Suprapubic skin (tissue), 4 donors: ENCODE measurements at regions not wholly inside any gene's neighbourhood (a gene's known extent, or its start where the extent isn't known, plus 50 kb on each side); places are given as distances from the start of the nearest gene placed in this dataset.

Source experiments
- DNase-seq, 2 donors: peaks; one replicate each; pipeline ENCODE4 v3.0.0-alpha.2; 2019; ENCODE audit warnings: low spot score in 2 of 2
- H3K27ac ChIP-seq: fragments of 200-600 bp; sonication (generic); one replicate; pipeline ENCODE4 v1.5.1; 2019
- H3K27me3 ChIP-seq: fragments of 200-600 bp; sonication (generic); one replicate; pipeline ENCODE4 v1.5.1; 2019
- H3K36me3 ChIP-seq: fragments of 200-600 bp; sonication (generic); one replicate; pipeline ENCODE4 v1.5.1; 2019
- H3K4me1 ChIP-seq: fragments of 200-600 bp; sonication (generic); one replicate; pipeline ENCODE4 v1.5.1; 2019
- H3K4me3 ChIP-seq: fragments of 200-600 bp; sonication (generic); one replicate; pipeline ENCODE4 v1.5.1; 2019; ENCODE audit warnings: mild to moderate bottlenecking
- H3K9me3 ChIP-seq: fragments of 200-600 bp; sonication (generic); one replicate; pipeline ENCODE4 v1.5.1; 2019
- CTCF ChIP-seq, 2 donors: fragments of 200-600 bp in 1 of 2; fragments of 450-650 bp in 1 of 2; sonication (generic) in 1 of 2; IDR thresholded peaks; one replicate each; pipeline ENCODE4 v1.5.1; 2016 to 2019; ENCODE audit warnings: antibody characterized with exemption in 2 of 2, mild to moderate bottlenecking in 1 of 2, moderate library complexity in 1 of 2
- EP300 ChIP-seq: sonication (generic); formaldehyde crosslinking; IDR thresholded peaks from one replicate; pipeline ENCODE4 v1.6.1; 2017; ENCODE audit warnings: antibody characterized with exemption
- POLR2A ChIP-seq, 2 donors: fragments of 450-650 bp; IDR thresholded peaks; one replicate each; pipeline ENCODE4 v1.6.1; 2017; ENCODE audit warnings: antibody characterized with exemption in 2 of 2, mild to moderate bottlenecking in 2 of 2, moderate library complexity in 2 of 2
- POLR2AphosphoS5 ChIP-seq, 3 donors: sonication (generic); formaldehyde crosslinking; IDR thresholded peaks; one replicate each; pipeline ENCODE4 v1.6.1; 2017; ENCODE audit warnings: antibody characterized with exemption in 3 of 3
- WGBS: methylation state at CpG from one replicate; pipeline ENCODE4 v1.1.5; 2018; 5-methylcytosine and 5-hydroxymethylcytosine counted together

DNA sequence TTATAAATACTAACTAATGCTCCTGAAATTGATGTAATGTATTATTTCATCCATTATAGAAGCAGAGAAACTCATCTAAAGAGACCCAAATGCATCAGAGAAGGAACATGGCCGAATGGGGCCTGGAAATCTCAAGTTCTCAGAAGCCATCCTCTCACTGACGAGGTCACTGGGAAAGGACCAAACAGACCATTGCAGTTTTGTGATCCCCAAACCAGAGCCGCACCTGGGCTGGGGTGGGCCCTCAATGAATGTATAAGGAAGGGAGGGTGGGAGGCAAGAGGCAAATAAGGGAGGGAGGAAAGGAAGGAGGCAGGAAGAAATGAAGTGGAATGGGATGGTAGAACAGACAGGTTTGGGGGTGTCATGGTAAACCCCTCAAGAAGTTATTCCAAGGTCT lies 245.3 kb upstream of the ID2 start:
- no peak for TF ChIP-seq POLR2AphosphoS5 (IDR thresholded peaks at IDR 0.05)
- TF ChIP-seq EP300: no peak
- TF ChIP-seq POLR2A (IDR thresholded peaks at IDR 0.05): no peak
- TF ChIP-seq CTCF (IDR thresholded peaks at IDR 0.05): no peak
- Histone ChIP-seq H3K4me3 (no peak overlapping the region), H3K27me3 (no peaks in the 10 kb centered on the region), H3K36me3 (no peaks in the 10 kb centered on the region), H3K4me1 (peaks cover 18% of the 10 kb centered on the region), H3K9me3 (no peaks in the 10 kb centered on the region), H3K27ac (no peak overlapping the region)
- DNase-seq: no peak
- WGBS: 95% methylated on average over 3 of the region's 3 CpGs

DNA sequence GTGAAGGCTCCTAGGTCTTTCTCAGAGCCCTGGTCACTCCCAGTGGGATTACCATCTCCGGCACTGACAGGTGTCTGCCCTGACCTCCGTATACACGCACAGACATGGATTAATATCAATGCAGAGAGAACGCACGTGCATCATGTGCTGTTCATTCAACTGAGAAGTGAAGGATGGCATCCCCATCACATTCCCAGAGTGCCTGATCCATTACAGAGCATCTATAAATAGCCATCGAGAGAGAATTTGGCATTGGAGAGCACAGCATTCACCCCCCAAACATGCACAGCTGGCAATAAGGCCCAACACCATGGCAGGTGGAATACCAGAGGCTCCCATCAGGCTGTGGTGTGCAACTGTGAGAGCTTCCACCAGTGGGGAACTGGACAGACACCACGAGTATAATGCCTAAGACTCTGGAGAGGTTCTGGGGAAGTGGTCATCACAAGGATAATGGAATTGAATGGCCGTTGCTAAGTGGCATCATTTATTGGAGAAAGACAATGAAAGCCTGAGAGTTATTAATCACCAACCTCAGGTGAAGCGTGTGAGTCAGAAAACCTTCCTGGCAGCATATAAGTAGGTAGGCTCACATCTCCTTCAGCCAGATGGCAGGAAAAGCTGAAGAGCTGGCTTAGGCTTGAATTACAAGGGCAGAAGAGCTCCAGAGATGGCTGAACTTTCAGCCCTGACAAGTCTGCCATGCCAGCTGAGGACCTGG lies 244.5 kb upstream of the ID2 start:
- TF ChIP-seq CTCF (IDR thresholded peaks at IDR 0.05) (no peak), EP300 (no peak), POLR2AphosphoS5 (IDR thresholded peaks at IDR 0.05) (no peak), POLR2A (IDR thresholded peaks at IDR 0.05) (no peak)
- Histone ChIP-seq H3K4me3 (no peak overlapping the region), H3K27ac (no peak overlapping the region), H3K27me3 (no peaks in the 10 kb centered on the region), H3K4me1 (peaks cover 18% of the 10 kb centered on the region), H3K9me3 (no peaks in the 10 kb centered on the region), H3K36me3 (no peaks in the 10 kb centered on the region)
- WGBS: 68% methylated on average over 9 of the region's 9 CpGs
- no peak for DNase-seq

DNA sequence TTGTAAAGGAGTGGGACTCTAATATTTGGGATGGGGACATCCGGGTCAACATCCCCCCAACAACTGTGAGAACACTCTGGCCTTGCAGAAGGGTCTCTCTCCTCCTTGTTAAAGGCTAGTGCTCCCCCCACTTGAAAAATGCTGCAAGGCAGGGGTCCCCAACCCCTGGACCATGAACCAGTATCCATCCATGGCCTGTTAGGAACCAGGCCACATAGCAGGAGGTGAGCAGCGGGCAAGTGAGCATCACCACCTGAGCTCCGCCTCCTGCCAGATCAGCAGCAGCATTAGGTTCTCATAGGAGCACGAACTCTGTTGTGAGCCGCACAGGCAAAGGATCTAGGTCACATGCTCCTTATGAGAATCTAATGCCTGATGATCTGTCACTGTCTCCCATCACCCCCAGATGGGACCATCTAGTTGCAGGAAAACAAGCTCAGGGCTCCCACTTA lies 243.9 kb upstream of the ID2 start:
- DNase-seq: no peak
- TF ChIP-seq POLR2AphosphoS5 (IDR thresholded peaks at IDR 0.05): no peak
- no peak for TF ChIP-seq EP300
- no peak for TF ChIP-seq POLR2A (IDR thresholded peaks at IDR 0.05)
- no peak for TF ChIP-seq CTCF (IDR thresholded peaks at IDR 0.05)
- H3K36me3 ChIP-seq: no peaks in the 10 kb centered on the region
- no CpG with 5 or more reads among the region's 5 CpGs for WGBS
- H3K4me1 ChIP-seq: peaks cover 18% of the 10 kb centered on the region
- H3K27ac ChIP-seq: no peak overlapping the region
- H3K4me3 ChIP-seq: no peak overlapping the region
- no peaks in the 10 kb centered on the region for H3K27me3 ChIP-seq
- no peaks in the 10 kb centered on the region for H3K9me3 ChIP-seq

GRCh38 chr2:8438476-8438875 lies 243.4 kb upstream of the ID2 start:
- TF ChIP-seq POLR2AphosphoS5 (IDR thresholded peaks at IDR 0.05) (no peak), EP300 (no peak), CTCF (IDR thresholded peaks at IDR 0.05) (no peak), POLR2A (IDR thresholded peaks at IDR 0.05) (no peak)
- DNase-seq: no peak
- H3K27me3 ChIP-seq: no peaks in the 10 kb centered on the region
- no peaks in the 10 kb centered on the region for H3K36me3 ChIP-seq
- no peaks in the 10 kb centered on the region for H3K9me3 ChIP-seq
- H3K4me3 ChIP-seq: no peak overlapping the region
- no peak overlapping the region for H3K27ac ChIP-seq
- 78% methylated on average over 3 of the region's 3 CpGs for WGBS
- H3K4me1 ChIP-seq: peaks cover 18% of the 10 kb centered on the region

- no peak overlapping the region for H3K27ac ChIP-seq
- WGBS: 84% methylated on average over 7 of the region's 7 CpGs
- no peak for DNase-seq
- no peak overlapping the region for H3K4me3 ChIP-seq
- no peaks in the 10 kb centered on the region for H3K9me3 ChIP-seq
- no peaks in the 10 kb centered on the region for H3K27me3 ChIP-seq
- peaks cover 18% of the 10 kb centered on the region for H3K4me1 ChIP-seq
- no peaks in the 10 kb centered on the region for H3K36me3 ChIP-seq
- TF ChIP-seq POLR2AphosphoS5 (IDR thresholded peaks at IDR 0.05) (no peak), EP300 (no peak), POLR2A (IDR thresholded peaks at IDR 0.05) (no peak), CTCF (IDR thresholded peaks at IDR 0.05) (no peak)
Measured at GRCh38 chr2:8438996-8439395, 242.9 kb upstream of the ID2 start.
